Liver (tissue), 3 donors: ENCODE measurements at regions not wholly inside any gene's neighbourhood (a gene's known extent, or its start where the extent isn't known, plus 50 kb on each side); places are given as distances from the start of the nearest gene placed in this dataset.

ENCODE experiments used
- GABPA ChIP-seq, 2 donors: IDR thresholded peaks in 1 of 2; conservative IDR thresholded peaks in 1 of 2; 2 replicates each; pipeline ENCODE4 v1.6.1; 2016; ENCODE audit warnings: antibody characterized with exemption in 2 of 2, mild to moderate bottlenecking in 1 of 2, moderate library complexity in 1 of 2
- JUND ChIP-seq, 2 donors: IDR thresholded peaks; 2 replicates each; pipeline ENCODE4 v1.6.1; 2016; ENCODE audit warnings: antibody characterized with exemption in 2 of 2
- RAD21 ChIP-seq, 2 donors: IDR thresholded peaks; 2 replicates each; pipeline ENCODE4 v1.6.1; 2016; ENCODE audit warnings: antibody characterized with exemption in 2 of 2, mild to moderate bottlenecking in 2 of 2
- RXRA ChIP-seq, 2 donors: IDR thresholded peaks; 2 replicates each; pipeline ENCODE4 v1.6.1; 2017 to 2018; ENCODE audit warnings: antibody characterized with exemption in 2 of 2, mild to moderate bottlenecking in 1 of 2
- SP1 ChIP-seq: IDR thresholded peaks from 2 replicates; pipeline ENCODE4 v1.6.1; 2018; ENCODE audit warnings: antibody characterized with exemption, mild to moderate bottlenecking
- TAF1 ChIP-seq: conservative IDR thresholded peaks from 2 replicates; pipeline ENCODE4 v1.6.1; 2016; ENCODE audit warnings: antibody characterized with exemption, mild to moderate bottlenecking
- YY1 ChIP-seq: IDR thresholded peaks from 2 replicates; pipeline ENCODE4 v1.6.1; 2016; ENCODE audit warnings: antibody characterized with exemption, mild to moderate bottlenecking
- TF ChIP-seq, protein P1 (sequence below): fragments of 150-350 bp; IDR thresholded peaks from 2 replicates; pipeline ENCODE4 v1.5.1; 2017; ENCODE audit warnings: improper control_type of control experiment, low read depth, low read length; ENCODE audit not compliant: missing input control
- TF ChIP-seq, protein P2 (sequence below): IDR thresholded peaks from 2 replicates; pipeline ENCODE4 v1.6.1; 2016; ENCODE audit warnings: antibody characterized with exemption
- TF ChIP-seq, protein P3 (sequence below): IDR thresholded peaks from 2 replicates; pipeline ENCODE4 v1.6.1; 2016; ENCODE audit warnings: antibody characterized with exemption, mild to moderate bottlenecking
- TF ChIP-seq, protein P4 (sequence below): IDR thresholded peaks from 2 replicates; pipeline ENCODE4 v1.6.1; 2016; ENCODE audit warnings: antibody characterized with exemption
- TF ChIP-seq, protein P5 (sequence below): IDR thresholded peaks from 2 replicates; pipeline ENCODE4 v1.6.1; 2016; ENCODE audit warnings: antibody characterized with exemption
- donor health status: healthy.
- donor health status: healthy.

DNA sequence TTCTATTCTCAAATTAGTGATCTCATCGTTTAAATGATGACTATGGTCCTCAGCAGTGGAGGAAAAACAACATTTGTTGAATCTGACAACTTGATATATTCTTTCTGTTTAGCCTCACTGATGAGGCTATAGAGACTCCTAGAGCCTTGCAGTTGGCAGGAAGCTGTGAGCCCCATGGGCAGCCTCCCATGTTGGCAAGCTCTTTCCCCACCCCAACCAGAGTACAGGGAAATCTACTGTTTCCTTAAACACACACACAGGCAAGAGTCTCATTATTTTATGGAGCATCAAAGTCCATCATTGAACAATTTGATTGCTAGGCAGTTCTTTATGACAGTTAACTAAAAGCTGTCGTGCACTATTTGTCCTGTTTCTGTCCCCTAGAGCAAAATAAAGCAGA, 498.2 kb upstream of the CITED2 start:
- TF ChIP-seq, protein P1, sequence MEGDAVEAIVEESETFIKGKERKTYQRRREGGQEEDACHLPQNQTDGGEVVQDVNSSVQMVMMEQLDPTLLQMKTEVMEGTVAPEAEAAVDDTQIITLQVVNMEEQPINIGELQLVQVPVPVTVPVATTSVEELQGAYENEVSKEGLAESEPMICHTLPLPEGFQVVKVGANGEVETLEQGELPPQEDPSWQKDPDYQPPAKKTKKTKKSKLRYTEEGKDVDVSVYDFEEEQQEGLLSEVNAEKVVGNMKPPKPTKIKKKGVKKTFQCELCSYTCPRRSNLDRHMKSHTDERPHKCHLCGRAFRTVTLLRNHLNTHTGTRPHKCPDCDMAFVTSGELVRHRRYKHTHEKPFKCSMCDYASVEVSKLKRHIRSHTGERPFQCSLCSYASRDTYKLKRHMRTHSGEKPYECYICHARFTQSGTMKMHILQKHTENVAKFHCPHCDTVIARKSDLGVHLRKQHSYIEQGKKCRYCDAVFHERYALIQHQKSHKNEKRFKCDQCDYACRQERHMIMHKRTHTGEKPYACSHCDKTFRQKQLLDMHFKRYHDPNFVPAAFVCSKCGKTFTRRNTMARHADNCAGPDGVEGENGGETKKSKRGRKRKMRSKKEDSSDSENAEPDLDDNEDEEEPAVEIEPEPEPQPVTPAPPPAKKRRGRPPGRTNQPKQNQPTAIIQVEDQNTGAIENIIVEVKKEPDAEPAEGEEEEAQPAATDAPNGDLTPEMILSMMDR: no peak
- TF ChIP-seq, protein P2, sequence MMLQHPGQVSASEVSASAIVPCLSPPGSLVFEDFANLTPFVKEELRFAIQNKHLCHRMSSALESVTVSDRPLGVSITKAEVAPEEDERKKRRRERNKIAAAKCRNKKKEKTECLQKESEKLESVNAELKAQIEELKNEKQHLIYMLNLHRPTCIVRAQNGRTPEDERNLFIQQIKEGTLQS: no peak
- no peak for TF ChIP-seq YY1
- TF ChIP-seq RAD21 (IDR thresholded peaks at IDR 0.05): no peak
- TF ChIP-seq, protein P3, sequence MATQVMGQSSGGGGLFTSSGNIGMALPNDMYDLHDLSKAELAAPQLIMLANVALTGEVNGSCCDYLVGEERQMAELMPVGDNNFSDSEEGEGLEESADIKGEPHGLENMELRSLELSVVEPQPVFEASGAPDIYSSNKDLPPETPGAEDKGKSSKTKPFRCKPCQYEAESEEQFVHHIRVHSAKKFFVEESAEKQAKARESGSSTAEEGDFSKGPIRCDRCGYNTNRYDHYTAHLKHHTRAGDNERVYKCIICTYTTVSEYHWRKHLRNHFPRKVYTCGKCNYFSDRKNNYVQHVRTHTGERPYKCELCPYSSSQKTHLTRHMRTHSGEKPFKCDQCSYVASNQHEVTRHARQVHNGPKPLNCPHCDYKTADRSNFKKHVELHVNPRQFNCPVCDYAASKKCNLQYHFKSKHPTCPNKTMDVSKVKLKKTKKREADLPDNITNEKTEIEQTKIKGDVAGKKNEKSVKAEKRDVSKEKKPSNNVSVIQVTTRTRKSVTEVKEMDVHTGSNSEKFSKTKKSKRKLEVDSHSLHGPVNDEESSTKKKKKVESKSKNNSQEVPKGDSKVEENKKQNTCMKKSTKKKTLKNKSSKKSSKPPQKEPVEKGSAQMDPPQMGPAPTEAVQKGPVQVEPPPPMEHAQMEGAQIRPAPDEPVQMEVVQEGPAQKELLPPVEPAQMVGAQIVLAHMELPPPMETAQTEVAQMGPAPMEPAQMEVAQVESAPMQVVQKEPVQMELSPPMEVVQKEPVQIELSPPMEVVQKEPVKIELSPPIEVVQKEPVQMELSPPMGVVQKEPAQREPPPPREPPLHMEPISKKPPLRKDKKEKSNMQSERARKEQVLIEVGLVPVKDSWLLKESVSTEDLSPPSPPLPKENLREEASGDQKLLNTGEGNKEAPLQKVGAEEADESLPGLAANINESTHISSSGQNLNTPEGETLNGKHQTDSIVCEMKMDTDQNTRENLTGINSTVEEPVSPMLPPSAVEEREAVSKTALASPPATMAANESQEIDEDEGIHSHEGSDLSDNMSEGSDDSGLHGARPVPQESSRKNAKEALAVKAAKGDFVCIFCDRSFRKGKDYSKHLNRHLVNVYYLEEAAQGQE: no peak
- TF ChIP-seq, protein P4, sequence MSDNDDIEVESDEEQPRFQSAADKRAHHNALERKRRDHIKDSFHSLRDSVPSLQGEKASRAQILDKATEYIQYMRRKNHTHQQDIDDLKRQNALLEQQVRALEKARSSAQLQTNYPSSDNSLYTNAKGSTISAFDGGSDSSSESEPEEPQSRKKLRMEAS: no peak
- TF ChIP-seq TAF1: no peak
- no peak for TF ChIP-seq JUND (IDR thresholded peaks at IDR 0.05)
- TF ChIP-seq, protein P5, sequence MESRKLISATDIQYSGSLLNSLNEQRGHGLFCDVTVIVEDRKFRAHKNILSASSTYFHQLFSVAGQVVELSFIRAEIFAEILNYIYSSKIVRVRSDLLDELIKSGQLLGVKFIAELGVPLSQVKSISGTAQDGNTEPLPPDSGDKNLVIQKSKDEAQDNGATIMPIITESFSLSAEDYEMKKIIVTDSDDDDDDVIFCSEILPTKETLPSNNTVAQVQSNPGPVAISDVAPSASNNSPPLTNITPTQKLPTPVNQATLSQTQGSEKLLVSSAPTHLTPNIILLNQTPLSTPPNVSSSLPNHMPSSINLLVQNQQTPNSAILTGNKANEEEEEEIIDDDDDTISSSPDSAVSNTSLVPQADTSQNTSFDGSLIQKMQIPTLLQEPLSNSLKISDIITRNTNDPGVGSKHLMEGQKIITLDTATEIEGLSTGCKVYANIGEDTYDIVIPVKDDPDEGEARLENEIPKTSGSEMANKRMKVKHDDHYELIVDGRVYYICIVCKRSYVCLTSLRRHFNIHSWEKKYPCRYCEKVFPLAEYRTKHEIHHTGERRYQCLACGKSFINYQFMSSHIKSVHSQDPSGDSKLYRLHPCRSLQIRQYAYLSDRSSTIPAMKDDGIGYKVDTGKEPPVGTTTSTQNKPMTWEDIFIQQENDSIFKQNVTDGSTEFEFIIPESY: no peak
- TF ChIP-seq RXRA (IDR thresholded peaks at IDR 0.05): no peak
- TF ChIP-seq SP1: no peak
- no peak for TF ChIP-seq GABPA (IDR thresholded peaks at IDR 0.05 in 1 of 2, conservative IDR thresholded peaks at IDR 0.05 in 1 of 2)
